IPS-18c (cell line): ENCODE measurements at regions not wholly inside any gene's neighbourhood (a gene's known extent, or its start where the extent isn't known, plus 50 kb on each side); places are given as distances from the start of the nearest gene placed in this dataset.

Experiments used
- H3K4me3 ChIP-seq: 2 replicates; pipeline ENCODE4 v1.7.0; 2013; ENCODE audit warnings: low read depth, mild to moderate bottlenecking, low read length, moderate library complexity; ENCODE audit not compliant: insufficient read depth
- H3K9me3 ChIP-seq: one replicate; pipeline ENCODE4 v1.6.1; 2013; ENCODE audit warnings: mild to moderate bottlenecking, low read length, moderate library complexity; ENCODE audit not compliant: control insufficient read depth, insufficient read depth

GRCh38 chr16:35731341-35732040 is 2272.1 kb downstream of the TP53TG3F start:
- no peak overlapping the region; the same call in 1 of the 2 replicates for H3K4me3 ChIP-seq
- H3K9me3 ChIP-seq = peaks cover 46% of the 10 kb centered on the region

- Histone ChIP-seq H3K9me3 (peaks cover 43% of the 10 kb centered on the region), H3K4me3 (no peak overlapping the region; the same call in 1 of the 2 replicates)
Observed at GRCh38 chr16:35732046-35732810, 2272.8 kb downstream of the TP53TG3F start.

- peaks cover 46% of the 10 kb centered on the region for H3K9me3 ChIP-seq
- no peak overlapping the region for H3K4me3 ChIP-seq
Observed at GRCh38 chr16:35733278-35733965, 2274.0 kb downstream of the TP53TG3F start.

- H3K4me3 ChIP-seq = no peak overlapping the region
- H3K9me3 ChIP-seq = peaks cover 51% of the 10 kb centered on the region
Observed at GRCh38 chr16:35733971-35734702, 2274.7 kb downstream of the TP53TG3F start.

DNA sequence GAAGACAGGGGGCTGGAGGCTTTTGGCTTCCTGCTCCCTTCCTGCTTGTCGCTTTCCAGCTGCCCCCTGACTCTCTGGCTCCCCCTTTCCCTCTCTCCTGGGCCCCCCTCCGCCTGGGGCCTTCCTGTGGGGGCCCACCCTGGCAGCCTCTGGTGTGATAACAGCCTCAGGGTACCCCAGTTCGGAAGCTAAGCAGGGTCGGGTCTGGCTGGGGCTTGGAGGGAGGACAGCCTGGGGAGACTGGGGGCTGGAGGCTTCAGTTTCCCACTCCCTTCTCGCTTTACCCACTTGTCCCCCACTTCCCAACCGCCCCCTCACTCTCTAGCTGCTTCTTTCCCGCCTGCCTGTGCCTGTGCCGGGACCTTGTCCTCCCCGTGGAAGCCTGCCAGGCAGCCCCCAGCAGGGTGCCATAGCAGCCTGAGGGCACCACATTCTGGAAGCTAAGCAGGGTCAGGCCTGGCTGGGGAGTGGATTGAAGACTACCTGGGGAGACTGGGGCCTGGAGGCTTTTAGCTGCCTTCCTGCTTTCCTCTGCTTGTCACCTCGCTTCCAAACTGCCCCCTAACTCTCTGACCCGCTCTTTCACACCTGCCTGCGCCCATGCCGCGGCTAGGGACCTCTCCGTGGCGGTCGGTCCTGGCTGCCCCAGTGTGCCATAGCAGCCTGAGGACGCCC is 2275.5 kb downstream of the TP53TG3F start:
- no peak overlapping the region for H3K4me3 ChIP-seq
- H3K9me3 ChIP-seq = peaks cover 50% of the 10 kb centered on the region

GRCh38 chr16:35735403-35736251 is 2276.2 kb downstream of the TP53TG3F start:
- Histone ChIP-seq H3K9me3 (peaks cover 49% of the 10 kb centered on the region), H3K4me3 (no peak overlapping the region)

DNA sequence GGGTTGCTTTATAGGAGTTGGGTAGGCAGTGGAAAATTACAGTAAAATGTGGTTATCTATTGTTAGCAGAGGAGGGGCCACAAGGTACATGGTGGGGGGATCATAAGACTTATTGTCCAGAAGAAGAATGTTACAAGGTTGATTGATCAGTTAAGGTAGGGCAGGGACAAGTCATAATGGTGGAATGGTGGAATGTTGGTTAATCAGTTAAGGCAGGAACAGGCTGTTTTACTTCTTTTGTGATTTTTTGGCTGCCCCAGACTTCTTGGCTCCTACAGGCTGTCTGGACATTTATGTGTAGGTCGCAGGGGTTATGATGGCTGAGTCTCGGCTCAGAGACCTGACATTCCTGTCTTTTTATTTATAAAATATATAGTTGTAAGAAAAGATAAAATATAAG is 2277.1 kb downstream of the TP53TG3F start:
- no peak overlapping the region for H3K4me3 ChIP-seq
- peaks cover 50% of the 10 kb centered on the region for H3K9me3 ChIP-seq

DNA sequence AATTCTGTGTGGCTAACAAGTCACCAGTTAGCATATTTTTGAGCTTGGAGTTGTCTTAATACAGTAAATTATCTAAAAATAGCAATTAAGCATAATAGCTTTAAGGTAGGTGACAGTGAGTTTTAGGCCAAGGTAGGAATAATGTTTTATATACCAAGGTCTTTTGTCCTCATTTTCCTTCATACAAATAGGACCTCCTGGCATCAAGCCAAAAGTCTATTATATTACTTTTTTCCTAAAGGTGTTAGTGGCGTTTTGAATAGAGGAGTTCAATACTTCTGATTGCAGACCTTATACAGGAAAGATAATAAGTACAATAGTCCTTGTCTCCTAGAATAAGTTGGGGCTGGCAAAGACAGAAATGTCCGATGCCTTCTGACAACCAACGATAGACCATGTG is 2277.7 kb downstream of the TP53TG3F start:
- Histone ChIP-seq H3K9me3 (peaks cover 52% of the 10 kb centered on the region), H3K4me3 (no peak overlapping the region)

DNA sequence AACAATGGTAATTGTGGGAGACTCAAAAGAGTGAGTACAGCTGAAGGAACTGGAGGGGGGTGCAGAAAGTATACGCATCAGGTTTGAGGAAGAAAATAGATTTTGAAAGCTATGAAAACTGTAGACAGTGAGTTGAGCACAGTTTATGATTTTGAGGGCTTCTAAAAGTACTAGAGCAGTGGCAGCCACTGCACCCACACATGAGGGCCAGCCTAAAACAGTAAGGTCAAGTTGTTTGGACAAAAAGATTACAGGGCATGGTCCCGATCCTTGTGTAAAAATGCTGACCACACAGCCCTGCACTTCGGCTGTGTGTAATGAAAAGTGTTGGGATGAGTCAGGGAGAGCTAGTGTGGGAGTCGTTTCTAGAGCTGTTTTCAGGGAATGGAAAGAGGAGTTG is 2282.1 kb downstream of the TP53TG3F start:
- Histone ChIP-seq H3K9me3 (peaks cover 36% of the 10 kb centered on the region), H3K4me3 (no peak overlapping the region)

GRCh38 chr16:35743101-35743692 is 2283.8 kb downstream of the TP53TG3F start:
- H3K4me3 ChIP-seq = no peak overlapping the region
- peaks cover 37% of the 10 kb centered on the region for H3K9me3 ChIP-seq

GRCh38 chr16:35744084-35744483 is 2284.7 kb downstream of the TP53TG3F start:
- Histone ChIP-seq H3K9me3 (peaks cover 34% of the 10 kb centered on the region), H3K4me3 (no peak overlapping the region)

DNA sequence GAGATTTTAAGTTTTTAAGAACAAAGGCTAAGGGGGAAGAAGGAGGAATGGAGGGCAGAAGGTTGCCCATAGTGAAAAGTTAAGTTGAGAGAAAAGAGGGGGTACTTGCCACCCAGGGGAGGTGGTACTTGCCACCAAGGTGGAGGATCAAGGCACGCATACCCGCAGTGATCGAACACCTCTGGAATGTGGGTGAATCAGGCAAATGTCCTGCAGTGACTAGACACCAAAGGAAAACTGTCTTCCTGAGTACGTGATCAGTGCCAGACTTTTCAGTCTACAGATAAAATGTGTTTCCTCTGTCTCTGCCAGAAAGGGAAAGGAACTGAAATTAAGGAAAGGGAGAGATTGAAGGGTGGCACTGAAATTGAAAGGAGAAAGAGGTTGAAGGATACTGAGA is 2285.3 kb downstream of the TP53TG3F start:
- H3K9me3 ChIP-seq = peaks cover 32% of the 10 kb centered on the region
- no peak overlapping the region for H3K4me3 ChIP-seq

GRCh38 chr16:35745191-35745590 is 2285.8 kb downstream of the TP53TG3F start:
- no peak overlapping the region for H3K4me3 ChIP-seq
- H3K9me3 ChIP-seq = peaks cover 31% of the 10 kb centered on the region

GRCh38 chr16:35745821-35746248 is 2286.4 kb downstream of the TP53TG3F start:
- Histone ChIP-seq H3K4me3 (no peak overlapping the region), H3K9me3 (peaks cover 34% of the 10 kb centered on the region)

GRCh38 chr16:35746281-35746962 is 2287.0 kb downstream of the TP53TG3F start:
- Histone ChIP-seq H3K9me3 (peaks cover 30% of the 10 kb centered on the region), H3K4me3 (no peak overlapping the region)
